H9 (cell line): ENCODE measurements at regions not wholly inside any gene's neighbourhood (a gene's known extent, or its start where the extent isn't known, plus 50 kb on each side); places are given as distances from the start of the nearest gene placed in this dataset.

Experiments used
- DNase-seq: peaks from one replicate; pipeline ENCODE4 v3.0.0-alpha.2; 2017
- H2AFZ ChIP-seq: one replicate; pipeline ENCODE4 v1.6.1; 2013; ENCODE audit warnings: mild to moderate bottlenecking, low read length, control low read depth, moderate library complexity
- H2AK5ac ChIP-seq: 2 replicates; pipeline ENCODE4 v1.6.1; 2013; ENCODE audit warnings: low read length, control low read depth, mixed read lengths; ENCODE audit not compliant: insufficient read length
- H2BK120ac ChIP-seq: one replicate; pipeline ENCODE4 v1.6.1; 2013; ENCODE audit warnings: low read depth, mild to moderate bottlenecking, low read length, control low read depth, inconsistent platforms; ENCODE audit not compliant: poor library complexity, severe bottlenecking
- H2BK12ac ChIP-seq: 2 replicates; pipeline ENCODE4 v1.6.1; 2013; ENCODE audit warnings: low read length, control low read depth, mixed read lengths, low read depth; ENCODE audit not compliant: insufficient read length
- H2BK15ac ChIP-seq: 2 replicates; pipeline ENCODE4 v1.6.1; 2013; ENCODE audit warnings: low read depth, low read length, control low read depth
- H2BK20ac ChIP-seq: one replicate; pipeline ENCODE4 v1.6.1; 2013; ENCODE audit warnings: low read depth, mild to moderate bottlenecking, low read length, control low read depth, inconsistent platforms; ENCODE audit not compliant: poor library complexity, severe bottlenecking
- H2BK5ac ChIP-seq: 2 replicates; pipeline ENCODE4 v1.6.1; 2013; ENCODE audit warnings: low read length, control low read depth, mixed read lengths; ENCODE audit not compliant: insufficient read length
- H3K14ac ChIP-seq: 2 replicates; pipeline ENCODE4 v1.6.1; 2013; ENCODE audit warnings: low read length, control low read depth; ENCODE audit not compliant: insufficient read depth
- H3K18ac ChIP-seq: 2 replicates; pipeline ENCODE4 v1.6.1; 2013; ENCODE audit warnings: low read depth, mild to moderate bottlenecking, mixed read lengths, low read length, control low read depth; ENCODE audit not compliant: insufficient read length
- H3K23ac ChIP-seq: 2 replicates; pipeline ENCODE4 v1.6.1; 2013; ENCODE audit warnings: low read length, control low read depth, mixed read lengths, low read depth; ENCODE audit not compliant: insufficient read length
- H3K23me2 ChIP-seq: 2 replicates; pipeline ENCODE4 v1.6.1; 2013; ENCODE audit warnings: low read depth, mild to moderate bottlenecking, mixed read lengths, low read length, control low read depth; ENCODE audit not compliant: insufficient read length, poor library complexity, severe bottlenecking
- H3K27ac ChIP-seq: 2 replicates; pipeline ENCODE4 v1.5.1; 2013; ENCODE audit warnings: low read length, control low read depth, mixed read lengths, low read depth; ENCODE audit not compliant: insufficient read length
- H3K27me3 ChIP-seq: 2 replicates; pipeline ENCODE4 v1.6.1; 2013; ENCODE audit warnings: low read length, control low read depth, inconsistent platforms; ENCODE audit not compliant: insufficient read depth
- H3K4ac ChIP-seq: 2 replicates; pipeline ENCODE4 v1.6.1; 2013; ENCODE audit warnings: low read depth, mild to moderate bottlenecking, control low read depth, inconsistent platforms, low read length, moderate library complexity
- H3K4me1 ChIP-seq: 2 replicates; pipeline ENCODE4 v1.6.1; 2013; ENCODE audit warnings: low read length, control low read depth, inconsistent platforms; ENCODE audit not compliant: insufficient read depth
- H3K4me2 ChIP-seq: 2 replicates; pipeline ENCODE4 v1.6.1; 2013; ENCODE audit warnings: low read length, control low read depth, mixed read lengths; ENCODE audit not compliant: insufficient read length, insufficient read depth
- H3K56ac ChIP-seq: 2 replicates; pipeline ENCODE4 v1.6.1; 2013; ENCODE audit warnings: low read depth, mild to moderate bottlenecking, mixed read lengths, low read length, control low read depth; ENCODE audit not compliant: insufficient read length
- H3K79me1 ChIP-seq: 2 replicates; pipeline ENCODE4 v1.6.1; 2013; ENCODE audit warnings: low read depth, mild to moderate bottlenecking, moderate library complexity, low read length, control low read depth, inconsistent platforms; ENCODE audit not compliant: insufficient read depth, poor library complexity, severe bottlenecking
- H3K79me2 ChIP-seq: 2 replicates; pipeline ENCODE4 v1.6.1; 2013; ENCODE audit warnings: low read length, control low read depth, inconsistent platforms; ENCODE audit not compliant: insufficient read depth
- H3K9ac ChIP-seq: 2 replicates; pipeline ENCODE4 v1.6.1; 2013; ENCODE audit warnings: low read length, control low read depth, mixed read lengths; ENCODE audit not compliant: insufficient read length; ENCODE audit errors: extremely low read depth
- H3K9me3 ChIP-seq: one replicate; pipeline ENCODE4 v1.6.1; 2013; ENCODE audit warnings: low read depth, low read length, inconsistent platforms; ENCODE audit not compliant: control insufficient read depth
- H3T11ph ChIP-seq: one replicate; pipeline ENCODE4 v1.6.1; 2013; ENCODE audit warnings: mild to moderate bottlenecking, low read length, control low read depth, inconsistent platforms
- H4K20me1 ChIP-seq: one replicate; pipeline ENCODE4 v1.6.1; 2013; ENCODE audit not compliant: control insufficient read depth, insufficient read length, insufficient read depth
- H4K5ac ChIP-seq: 2 replicates; pipeline ENCODE4 v1.6.1; 2013; ENCODE audit warnings: low read depth, mild to moderate bottlenecking, mixed read lengths, low read length, control low read depth; ENCODE audit not compliant: insufficient read length
- H4K8ac ChIP-seq: replicated peaks from 2 replicates; pipeline ENCODE4 v1.6.1; 2013; ENCODE audit warnings: low read length, control low read depth, mixed read lengths, low read depth; ENCODE audit not compliant: insufficient read length
- H4K91ac ChIP-seq: 2 replicates; pipeline ENCODE4 v1.6.1; 2013; ENCODE audit warnings: low read depth, mild to moderate bottlenecking, moderate library complexity, mixed read lengths, low read length, control low read depth; ENCODE audit not compliant: insufficient read length
- H3K27ac Mint-ChIP-seq, 3 experiments: 2 replicates in 2 of 3; 3 replicates in 1 of 3; pipeline ENCODE4 v1.8.0; 2020 to 2021; ENCODE audit warnings: mixed read lengths in 3 of 3, mild to moderate bottlenecking in 1 of 3, moderate library complexity in 1 of 3
- H3K27me3 Mint-ChIP-seq: 2 replicates; pipeline ENCODE4 v1.8.0; 2021; ENCODE audit warnings: low read depth, mild to moderate bottlenecking, moderate library complexity, mixed read lengths
- H3K36me3 Mint-ChIP-seq, 3 experiments: 2 replicates in 2 of 3; 3 replicates in 1 of 3; pipeline ENCODE4 v1.8.0; 2020 to 2021; ENCODE audit warnings: low read depth in 3 of 3, mixed read lengths in 3 of 3; ENCODE audit not compliant: insufficient read depth in 1 of 3
- H3K4me1 Mint-ChIP-seq, 2 experiments: 2 replicates each; pipeline ENCODE4 v1.8.0; 2020; ENCODE audit warnings: mixed read lengths in 2 of 2
- H3K4me3 Mint-ChIP-seq, 2 experiments: 2 replicates in 1 of 2; 3 replicates in 1 of 2; pipeline ENCODE4 v1.8.0; 2020 to 2021; ENCODE audit warnings: mild to moderate bottlenecking in 2 of 2, mixed read lengths in 2 of 2, moderate library complexity in 1 of 2
- H3K9me3 Mint-ChIP-seq, 2 experiments: 2 replicates in 1 of 2; 3 replicates in 1 of 2; pipeline ENCODE4 v1.8.0; 2020; ENCODE audit warnings: mild to moderate bottlenecking in 2 of 2, mixed read lengths in 2 of 2, moderate library complexity in 1 of 2
- WGBS: extraction: QIAGEN DNeasy Blood & Tissue Kit; methylation state at CpG from one replicate; pipeline ENCODE4 v1.1.7; 2013; ENCODE audit warnings: missing lambda C conversion rate, low lambda C conversion rate, mixed read lengths; ENCODE audit not compliant: insufficient read length; ENCODE audit errors: extremely low coverage; 5-methylcytosine and 5-hydroxymethylcytosine counted together
- TF ChIP-seq, protein P1 (sequence below): fragments of 200-600 bp; sonication (generic); conservative IDR thresholded peaks from 3 replicates; pipeline ENCODE4 v1.8.0; 2021; ENCODE audit warnings: antibody characterized with exemption, mild to moderate bottlenecking

DNA sequence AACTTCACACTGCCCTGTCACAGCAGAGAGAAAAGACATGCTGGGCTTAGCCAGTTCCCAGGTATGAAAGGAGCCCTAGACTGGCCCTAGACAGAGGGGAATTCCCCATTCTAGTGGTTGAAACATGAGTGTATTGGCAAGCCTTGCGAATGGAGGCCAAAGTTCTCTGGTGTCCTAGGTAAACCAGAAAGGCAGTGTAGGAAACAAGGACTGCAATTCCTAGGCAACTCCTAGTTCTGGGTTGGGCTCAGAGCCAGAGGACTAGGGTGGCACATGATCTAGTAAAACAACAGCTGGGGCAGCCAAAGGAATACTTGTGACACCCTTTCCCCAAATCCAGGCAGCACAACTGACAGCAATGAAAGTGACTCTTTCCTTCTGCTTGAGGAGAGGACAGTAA, 265.0 kb upstream of the EPHA7 start:
- no peaks in the 10 kb centered on the region for H3K23me2 ChIP-seq
- no peak overlapping the region for H3K18ac ChIP-seq
- H3K27ac Mint-ChIP-seq, result no peak overlapping the region; a peak in 1 of 7 replicates
- no peak overlapping the region for H3K23ac ChIP-seq
- H3K27me3 ChIP-seq, result no peaks in the 10 kb centered on the region
- no peak overlapping the region for H3K56ac ChIP-seq
- no peak overlapping the region for H3K4me2 ChIP-seq
- H3K9ac ChIP-seq, result no peak overlapping the region
- H3K9me3 ChIP-seq, result no peaks in the 10 kb centered on the region
- H3K36me3 Mint-ChIP-seq, result no peaks in the 10 kb centered on the region
- no CpG with 5 or more reads among the region's 1 CpG for WGBS
- H3K79me1 ChIP-seq, result no peaks in the 10 kb centered on the region
- no peaks in the 10 kb centered on the region; a peak in 2 of 5 replicates for H3K9me3 Mint-ChIP-seq
- no peaks in the 10 kb centered on the region for H4K20me1 ChIP-seq
- TF ChIP-seq, protein P1, sequence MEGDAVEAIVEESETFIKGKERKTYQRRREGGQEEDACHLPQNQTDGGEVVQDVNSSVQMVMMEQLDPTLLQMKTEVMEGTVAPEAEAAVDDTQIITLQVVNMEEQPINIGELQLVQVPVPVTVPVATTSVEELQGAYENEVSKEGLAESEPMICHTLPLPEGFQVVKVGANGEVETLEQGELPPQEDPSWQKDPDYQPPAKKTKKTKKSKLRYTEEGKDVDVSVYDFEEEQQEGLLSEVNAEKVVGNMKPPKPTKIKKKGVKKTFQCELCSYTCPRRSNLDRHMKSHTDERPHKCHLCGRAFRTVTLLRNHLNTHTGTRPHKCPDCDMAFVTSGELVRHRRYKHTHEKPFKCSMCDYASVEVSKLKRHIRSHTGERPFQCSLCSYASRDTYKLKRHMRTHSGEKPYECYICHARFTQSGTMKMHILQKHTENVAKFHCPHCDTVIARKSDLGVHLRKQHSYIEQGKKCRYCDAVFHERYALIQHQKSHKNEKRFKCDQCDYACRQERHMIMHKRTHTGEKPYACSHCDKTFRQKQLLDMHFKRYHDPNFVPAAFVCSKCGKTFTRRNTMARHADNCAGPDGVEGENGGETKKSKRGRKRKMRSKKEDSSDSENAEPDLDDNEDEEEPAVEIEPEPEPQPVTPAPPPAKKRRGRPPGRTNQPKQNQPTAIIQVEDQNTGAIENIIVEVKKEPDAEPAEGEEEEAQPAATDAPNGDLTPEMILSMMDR, result no peak
- H2AFZ ChIP-seq, result no peak overlapping the region
- no peak overlapping the region for H2BK120ac ChIP-seq
- DNase-seq, result no peak
- no peak overlapping the region for H3K4me3 Mint-ChIP-seq
- no peak overlapping the region for H3K14ac ChIP-seq
- no peak overlapping the region for H2BK20ac ChIP-seq
- no peak overlapping the region for H3T11ph ChIP-seq
- no peaks in the 10 kb centered on the region for H3K27me3 Mint-ChIP-seq
- H3K4me1 Mint-ChIP-seq, result no peaks in the 10 kb centered on the region
- H4K91ac ChIP-seq, result no peak overlapping the region
- no peak overlapping the region for H4K8ac ChIP-seq
- no peak overlapping the region for H2BK5ac ChIP-seq
- H4K5ac ChIP-seq, result no peak overlapping the region
- H3K27ac ChIP-seq, result no peak overlapping the region
- no peaks in the 10 kb centered on the region for H3K79me2 ChIP-seq
- no peak overlapping the region for H3K4ac ChIP-seq
- H2BK12ac ChIP-seq, result no peak overlapping the region
- no peak overlapping the region for H2AK5ac ChIP-seq
- no peaks in the 10 kb centered on the region for H3K4me1 ChIP-seq
- no peak overlapping the region for H2BK15ac ChIP-seq
